ENCODE measurements at regions not wholly inside any gene's neighbourhood (a gene's known extent, or its start where the extent isn't known, plus 50 kb on each side); places are given as distances from the start of the nearest gene placed in this dataset.

DNA sequence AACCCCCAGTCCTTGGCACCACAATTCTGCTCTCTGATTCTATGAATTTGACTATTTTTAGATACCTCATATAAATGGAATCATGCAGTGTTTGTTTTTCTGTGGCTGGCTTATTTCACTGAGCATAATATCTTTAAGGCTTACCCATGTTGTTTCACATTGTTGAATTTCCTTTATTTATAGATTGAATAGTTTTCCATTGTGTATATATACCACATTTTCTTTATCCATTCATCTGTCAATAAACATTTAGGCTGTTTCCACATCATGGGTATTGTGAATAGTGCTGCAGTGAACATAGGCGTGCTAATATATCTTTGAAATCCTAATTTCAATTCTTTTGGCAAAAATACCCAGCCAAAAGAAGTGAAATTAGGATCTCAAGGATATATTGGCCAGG, 126.7 kb upstream of the SLC38A2 start:
- no peaks in the 10 kb centered on the region for H3K27me3 ChIP-seq (ENCODE audit: control insufficient read depth, extremely low read depth, insufficient read depth, low read length)
- H3K79me2 ChIP-seq (ENCODE audit: control insufficient read depth, insufficient read depth, low read length) = no peaks in the 10 kb centered on the region
- H3K36me3 ChIP-seq (ENCODE audit: control insufficient read depth in 2 of 2, extremely low read depth in 1 of 2, insufficient read depth in 2 of 2, low read length in 2 of 2) = no peaks in the 10 kb centered on the region
- no peak for FAIRE-seq
- no peak overlapping the region for H3K27ac ChIP-seq (ENCODE audit: control insufficient read depth, insufficient read depth, low read length)
- H3K9me1 ChIP-seq (ENCODE audit: control insufficient read depth, extremely low read depth, insufficient read depth, low read length) = no peaks in the 10 kb centered on the region
- no peaks in the 10 kb centered on the region for H3K9me3 ChIP-seq (ENCODE audit: control insufficient read depth, low read depth, low read length)
- peaks cover 14% of the 10 kb centered on the region for H3K4me1 ChIP-seq (ENCODE audit: control insufficient read depth, extremely low read depth, insufficient read depth, low read length)
- H3K4me2 ChIP-seq (ENCODE audit: control insufficient read depth, extremely low read depth, insufficient read depth, low read depth, low read length) = no peak overlapping the region
- no peaks in the 10 kb centered on the region for H4K20me1 ChIP-seq (ENCODE audit: control insufficient read depth, extremely low read depth, insufficient read depth, low read length)
- H3K4me3 ChIP-seq (ENCODE audit: control insufficient read depth in 2 of 3, extremely low read depth in 1 of 3, insufficient read depth in 2 of 3, low read depth in 1 of 3, low read length in 3 of 3) = no peak overlapping the region
- DNase-seq (ENCODE audit: low read depth, low spot score) = no peak
- H3K9ac ChIP-seq (ENCODE audit: control insufficient read depth, extremely low read depth, insufficient read depth, low read length) = no peak overlapping the region
- H2AFZ ChIP-seq (ENCODE audit: control insufficient read depth, low read length) = no peak overlapping the region
- TF ChIP-seq, protein P1, sequence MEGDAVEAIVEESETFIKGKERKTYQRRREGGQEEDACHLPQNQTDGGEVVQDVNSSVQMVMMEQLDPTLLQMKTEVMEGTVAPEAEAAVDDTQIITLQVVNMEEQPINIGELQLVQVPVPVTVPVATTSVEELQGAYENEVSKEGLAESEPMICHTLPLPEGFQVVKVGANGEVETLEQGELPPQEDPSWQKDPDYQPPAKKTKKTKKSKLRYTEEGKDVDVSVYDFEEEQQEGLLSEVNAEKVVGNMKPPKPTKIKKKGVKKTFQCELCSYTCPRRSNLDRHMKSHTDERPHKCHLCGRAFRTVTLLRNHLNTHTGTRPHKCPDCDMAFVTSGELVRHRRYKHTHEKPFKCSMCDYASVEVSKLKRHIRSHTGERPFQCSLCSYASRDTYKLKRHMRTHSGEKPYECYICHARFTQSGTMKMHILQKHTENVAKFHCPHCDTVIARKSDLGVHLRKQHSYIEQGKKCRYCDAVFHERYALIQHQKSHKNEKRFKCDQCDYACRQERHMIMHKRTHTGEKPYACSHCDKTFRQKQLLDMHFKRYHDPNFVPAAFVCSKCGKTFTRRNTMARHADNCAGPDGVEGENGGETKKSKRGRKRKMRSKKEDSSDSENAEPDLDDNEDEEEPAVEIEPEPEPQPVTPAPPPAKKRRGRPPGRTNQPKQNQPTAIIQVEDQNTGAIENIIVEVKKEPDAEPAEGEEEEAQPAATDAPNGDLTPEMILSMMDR (optimal IDR thresholded peaks at IDR 0.05 in 1 of 3, IDR thresholded peaks at IDR 0.05 in 1 of 3, conservative IDR thresholded peaks at IDR 0.05 in 1 of 3; ENCODE audit: extremely low read depth in 1 of 3, insufficient read depth in 2 of 3, low read length in 3 of 3) = no peak
- TF ChIP-seq EZH2 (IDR thresholded peaks at IDR 0.05; ENCODE audit: low read length) = no peak
- dilution Hi-C loops (cut with MboI; ENCODE audit: extremely low pct_ligation_motif_present, low sequenced_read_pairs) = no loop called here

DNA sequence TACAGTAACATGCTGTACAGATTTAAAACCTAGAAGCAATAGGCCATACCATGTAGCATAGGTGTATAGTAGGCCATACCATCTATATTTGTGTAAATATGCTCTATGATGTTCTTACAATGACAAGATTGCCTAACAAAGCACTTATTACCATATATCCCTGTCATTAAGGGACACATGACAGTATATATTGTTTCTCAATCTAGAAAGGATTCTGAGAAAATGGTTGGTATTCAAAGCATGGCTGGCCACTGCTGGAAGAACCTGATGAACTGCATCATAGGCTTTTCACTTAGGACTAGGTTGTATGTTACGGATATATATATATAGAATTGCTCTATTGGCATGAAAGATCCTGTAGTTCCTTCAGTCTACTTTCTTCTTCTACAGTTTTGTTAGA, 125.2 kb upstream of the SLC38A2 start:
- Histone ChIP-seq H3K79me2 (ENCODE audit: control insufficient read depth, insufficient read depth, low read length) (no peaks in the 10 kb centered on the region), H3K27ac (ENCODE audit: control insufficient read depth, insufficient read depth, low read length) (no peak overlapping the region), H3K9me1 (ENCODE audit: control insufficient read depth, extremely low read depth, insufficient read depth, low read length) (no peaks in the 10 kb centered on the region), H3K4me1 (ENCODE audit: control insufficient read depth, extremely low read depth, insufficient read depth, low read length) (peaks cover 20% of the 10 kb centered on the region), H3K4me2 (ENCODE audit: control insufficient read depth, extremely low read depth, insufficient read depth, low read depth, low read length) (no peak overlapping the region), H3K4me3 (ENCODE audit: control insufficient read depth in 2 of 3, extremely low read depth in 1 of 3, insufficient read depth in 2 of 3, low read depth in 1 of 3, low read length in 3 of 3) (no peak overlapping the region), H3K27me3 (ENCODE audit: control insufficient read depth, extremely low read depth, insufficient read depth, low read length) (no peaks in the 10 kb centered on the region), H3K36me3 (ENCODE audit: control insufficient read depth in 2 of 2, extremely low read depth in 1 of 2, insufficient read depth in 2 of 2, low read length in 2 of 2) (no peaks in the 10 kb centered on the region), H4K20me1 (ENCODE audit: control insufficient read depth, extremely low read depth, insufficient read depth, low read length) (no peaks in the 10 kb centered on the region), H3K9me3 (ENCODE audit: control insufficient read depth, low read depth, low read length) (no peaks in the 10 kb centered on the region), H3K9ac (ENCODE audit: control insufficient read depth, extremely low read depth, insufficient read depth, low read length) (no peak overlapping the region), H2AFZ (ENCODE audit: control insufficient read depth, low read length) (no peak overlapping the region)
- dilution Hi-C loops (cut with MboI; ENCODE audit: extremely low pct_ligation_motif_present, low sequenced_read_pairs) = no loop called here
- FAIRE-seq (no peak), DNase-seq (ENCODE audit: low read depth, low spot score) (no peak)
- no peak for TF ChIP-seq EZH2 (IDR thresholded peaks at IDR 0.05; ENCODE audit: low read length)
- TF ChIP-seq, protein P1 (optimal IDR thresholded peaks at IDR 0.05 in 1 of 3, IDR thresholded peaks at IDR 0.05 in 1 of 3, conservative IDR thresholded peaks at IDR 0.05 in 1 of 3; ENCODE audit: extremely low read depth in 1 of 3, insufficient read depth in 2 of 3, low read length in 3 of 3) = no peak

Measured in keratinocyte (primary cell).